ENCODE measurements at regions not wholly inside any gene's neighbourhood (a gene's known extent, or its start where the extent isn't known, plus 50 kb on each side); places are given as distances from the start of the nearest gene placed in this dataset.

GRCh38 chr2:164427111-164427510, 194.2 kb downstream of the GRB14 start:
- H3K23ac ChIP-seq (ENCODE audit: low read depth, low read length), result no peak overlapping the region
- H3K4ac ChIP-seq (ENCODE audit: low read depth, low read length), result no peak overlapping the region
- H2BK20ac ChIP-seq (ENCODE audit: low read depth, low read length), result no peak overlapping the region
- H2AFZ ChIP-seq (replicated peaks; ENCODE audit: low read length, poor library complexity), result no peak overlapping the region
- no peak overlapping the region for H3K9ac ChIP-seq (ENCODE audit: low read depth, low read length)
- dilution Hi-C loops (cut with HindIII; ENCODE audit: low sequenced_read_pairs, unreplicated experiment) (no loop called here), in situ Hi-C loops (cut with MboI; ENCODE audit: low sequenced_read_pairs) (no loop called here), intact Hi-C loops (cut with micrococcal nuclease) (no loop called here)
- ATAC-seq (ENCODE audit: low read depth), result no peak
- no peak overlapping the region for H2AK5ac ChIP-seq (ENCODE audit: low read depth, low read length)
- H2BK15ac ChIP-seq (ENCODE audit: low read depth, low read length), result no peak overlapping the region
- no peak overlapping the region for H4K8ac ChIP-seq (ENCODE audit: low read depth in 2 of 2, low read length in 2 of 2)
- H3K18ac ChIP-seq (ENCODE audit: low read depth, low read length), result no peak overlapping the region
- DNase-seq, result no peak
- H2BK5ac ChIP-seq (ENCODE audit: low read depth, low read length, poor library complexity, severe bottlenecking), result no peak overlapping the region
- H2BK120ac ChIP-seq (ENCODE audit: low read depth, low read length), result no peak overlapping the region
- no peaks in the 10 kb centered on the region for H3K4me1 ChIP-seq (ENCODE audit: control insufficient read depth, insufficient read depth, low read length)
- ChIA-PET CTCF (no interaction called here), POLR2A (ENCODE audit: unreplicated experiment) (no interaction called here)
- no peak overlapping the region for H2AK9ac ChIP-seq (replicated peaks; ENCODE audit: low read depth, low read length, poor library complexity)
- H3K4me3 ChIP-seq (ENCODE audit: insufficient read depth, low read depth, low read length), result no peak overlapping the region
- no peak overlapping the region for H3K27ac ChIP-seq (ENCODE audit: insufficient read depth, low read length)
- H3K4me2 ChIP-seq (ENCODE audit: low read depth, low read length), result no peak overlapping the region
- H3K36me3 ChIP-seq (ENCODE audit: control insufficient read depth, insufficient read depth, low read length), result no peaks in the 10 kb centered on the region
- no peak overlapping the region for H4K5ac ChIP-seq (ENCODE audit: low read depth, low read length)
- no peaks in the 10 kb centered on the region for H3K79me1 ChIP-seq (ENCODE audit: low read depth in 1 of 2, low read length in 2 of 2)
- H3K14ac ChIP-seq (replicated peaks; ENCODE audit: low read depth, low read length), result no peak overlapping the region
- H4K91ac ChIP-seq (ENCODE audit: insufficient read depth, low read depth, low read length), result no peak overlapping the region
- H3K9me1 ChIP-seq (ENCODE audit: insufficient read depth, low read length), result no peaks in the 10 kb centered on the region
- H3K56ac ChIP-seq (ENCODE audit: extremely low read depth, insufficient read depth, low read length), result no peak overlapping the region
- BruUV-seq (replicated peaks), result no TSS peak
- no peaks in the 10 kb centered on the region for H3K27me3 ChIP-seq (ENCODE audit: control insufficient read depth, insufficient read depth, low read length)
- H3K9me3 ChIP-seq (ENCODE audit: control insufficient read depth, insufficient read depth, low read length), result no peaks in the 10 kb centered on the region
- WGBS, 2 experiments (ENCODE audit: extremely low coverage in 2 of 2, insufficient read length in 1 of 2), result 60% methylated on average over 1 of the region's 7 CpGs; no CpG with 5 or more reads in 1 of the 2 experiments
- no peak for TF ChIP-seq RCOR1 (IDR thresholded peaks at IDR 0.05; ENCODE audit: insufficient replicate concordance, low read length)
- no peak for TF ChIP-seq RFX5 (IDR thresholded peaks at IDR 0.05; ENCODE audit: low read depth, low read length)
- no peak for TF ChIP-seq MAFK (IDR thresholded peaks at IDR 0.05; ENCODE audit: low read depth, low read length)
- TF ChIP-seq CHD1 (IDR thresholded peaks at IDR 0.05; ENCODE audit: low read depth, low read length), result no peak
- no peak for TF ChIP-seq ELK1 (IDR thresholded peaks at IDR 0.05; ENCODE audit: borderline replicate concordance, low read depth, low read length)
- TF ChIP-seq BHLHE40 (IDR thresholded peaks at IDR 0.05; ENCODE audit: low read depth, low read length), result no peak
- TF ChIP-seq POLR2A (IDR thresholded peaks at IDR 0.05; ENCODE audit: low read depth, low read length), result no peak
- no peak for TF ChIP-seq MAZ (IDR thresholded peaks at IDR 0.05; ENCODE audit: borderline replicate concordance, low read depth, low read length)
- no peak for TF ChIP-seq SMC3 (IDR thresholded peaks at IDR 0.05; ENCODE audit: low read depth, low read length)
- no peak for TF ChIP-seq RAD21 (IDR thresholded peaks at IDR 0.05; ENCODE audit: low read length)
- no peak for TF ChIP-seq NFE2L2 (IDR thresholded peaks at IDR 0.05; ENCODE audit: low read depth, low read length)
- TF ChIP-seq FOS (IDR thresholded peaks at IDR 0.05; ENCODE audit: low read depth, low read length), result no peak
- no peak for TF ChIP-seq CEBPB (IDR thresholded peaks at IDR 0.05; ENCODE audit: low read depth, low read length)
- no peak for TF ChIP-seq CTCF (conservative IDR thresholded peaks at IDR 0.05; ENCODE audit: low read depth, low read length)
- no peak for TF ChIP-seq MXI1 (IDR thresholded peaks at IDR 0.05; ENCODE audit: borderline replicate concordance, low read depth, low read length)
- TF ChIP-seq, protein P1, sequence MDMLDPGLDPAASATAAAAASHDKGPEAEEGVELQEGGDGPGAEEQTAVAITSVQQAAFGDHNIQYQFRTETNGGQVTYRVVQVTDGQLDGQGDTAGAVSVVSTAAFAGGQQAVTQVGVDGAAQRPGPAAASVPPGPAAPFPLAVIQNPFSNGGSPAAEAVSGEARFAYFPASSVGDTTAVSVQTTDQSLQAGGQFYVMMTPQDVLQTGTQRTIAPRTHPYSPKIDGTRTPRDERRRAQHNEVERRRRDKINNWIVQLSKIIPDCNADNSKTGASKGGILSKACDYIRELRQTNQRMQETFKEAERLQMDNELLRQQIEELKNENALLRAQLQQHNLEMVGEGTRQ (IDR thresholded peaks at IDR 0.05; ENCODE audit: low read depth, low read length), result no peak
- H4K20me1 ChIP-seq (ENCODE audit: insufficient read depth, low read length), result no peaks in the 10 kb centered on the region

Measured in IMR-90 (cell line).